ENCODE measurements at regions not wholly inside any gene's neighbourhood (a gene's known extent, or its start where the extent isn't known, plus 50 kb on each side); places are given as distances from the start of the nearest gene placed in this dataset.

GRCh38 chr10:91162050-91162494 is 58.4 kb upstream of the PCGF5 start:
- H3K4me3 ChIP-seq (ENCODE audit: insufficient read depth in 1 of 2, low read depth in 1 of 2, low read length in 2 of 2): peak overlapping the region; percentile 82 to 87
- H3K27me3 ChIP-seq (ENCODE audit: control insufficient read depth in 1 of 2, insufficient read depth in 1 of 2, low read length in 2 of 2): no peaks in the 10 kb centered on the region
- WGBS: 21% methylated on average over 11 of the region's 13 CpGs
- no peak overlapping the region for H2BK120ac ChIP-seq (ENCODE audit: low read depth, low read length)
- H3K27ac ChIP-seq (ENCODE audit: low read length, poor library complexity, severe bottlenecking): no peak overlapping the region
- H2AFZ ChIP-seq (ENCODE audit: low read depth, low read length): peak overlapping the region; percentile 86
- peak overlapping the region; percentile 73 for H2BK15ac ChIP-seq (ENCODE audit: low read depth, poor library complexity, severe bottlenecking)
- H4K8ac ChIP-seq (ENCODE audit: low read length): peak overlapping the region; percentile 71
- no peaks in the 10 kb centered on the region for H3K36me3 ChIP-seq (ENCODE audit: control insufficient read depth in 1 of 2, insufficient read depth in 2 of 2, low read depth in 1 of 2, low read length in 2 of 2)
- no peak overlapping the region for H2BK5ac ChIP-seq (ENCODE audit: low read depth, low read length, poor library complexity, severe bottlenecking)
- H3K23ac ChIP-seq (ENCODE audit: low read length in 2 of 2): no peak overlapping the region
- H3K79me1 ChIP-seq (replicated peaks; ENCODE audit: low read length, poor library complexity, severe bottlenecking): peaks cover 4% of the 10 kb centered on the region
- peak overlapping the region; percentile 90 for H3K9ac ChIP-seq (ENCODE audit: low read length)
- H4K91ac ChIP-seq (ENCODE audit: low read length): peak overlapping the region; percentile 7
- H3K4me2 ChIP-seq (ENCODE audit: low read length, poor library complexity, severe bottlenecking): peak overlapping the region; percentile 89
- DNase-seq: peak; percentile 38
- H3K4ac ChIP-seq (ENCODE audit: low read depth in 1 of 2, low read length in 2 of 2): no peak overlapping the region
- H2BK12ac ChIP-seq (ENCODE audit: low read length in 2 of 2): peak overlapping the region in 1 of 2 experiments; percentile 87
- H3K4me1 ChIP-seq (ENCODE audit: control insufficient read depth, insufficient read depth, low read depth, low read length): peaks cover 7% of the 10 kb centered on the region
- H3K18ac ChIP-seq (ENCODE audit: low read depth in 1 of 2, low read length in 2 of 2): peak overlapping the region; percentile 18 to 78
- H2AK5ac ChIP-seq (ENCODE audit: low read length, severe bottlenecking): no peak overlapping the region
- H3K9me3 ChIP-seq (ENCODE audit: control insufficient read depth, low read length): no peaks in the 10 kb centered on the region
- no peak overlapping the region for H3K14ac ChIP-seq (ENCODE audit: low read length in 2 of 2)

DNA sequence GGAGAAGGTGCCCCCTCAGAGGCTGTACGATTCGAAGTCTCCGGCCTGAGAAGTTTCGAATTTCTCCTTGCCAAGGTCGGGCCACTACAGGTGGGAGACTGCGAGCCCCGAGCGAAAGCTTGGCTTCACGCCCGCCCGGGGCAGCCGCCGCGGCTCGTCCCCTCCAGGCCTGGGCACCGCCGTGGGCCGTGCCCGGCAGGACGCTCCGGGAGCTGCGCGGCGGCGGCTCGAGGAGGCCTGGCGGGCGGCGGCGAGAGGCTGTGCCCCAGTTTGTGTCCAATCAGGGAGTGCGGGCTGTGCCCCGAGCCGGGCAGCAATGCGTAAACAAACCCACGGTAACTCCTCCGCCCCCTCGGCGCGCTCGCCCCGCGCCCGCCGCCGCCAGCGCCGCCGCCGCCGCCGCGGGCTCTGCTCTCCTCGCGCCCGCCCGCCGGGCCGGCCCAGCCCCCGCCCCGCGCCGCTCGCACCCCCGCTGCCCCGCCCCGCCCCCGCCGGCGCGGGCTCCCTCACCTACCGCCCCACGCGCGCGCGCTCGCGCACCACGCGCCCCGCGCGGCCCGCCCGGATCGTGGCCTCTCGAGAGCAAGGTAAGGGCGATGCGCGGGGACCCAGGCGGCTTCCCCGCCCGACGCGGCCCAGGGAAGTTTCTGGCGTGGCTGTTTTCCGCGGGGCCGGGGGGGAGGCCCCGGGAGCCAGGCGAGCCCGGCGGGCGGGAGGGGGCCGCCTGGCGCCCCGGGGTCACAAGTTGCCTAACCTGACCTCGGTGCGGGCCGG is 57.8 kb upstream of the PCGF5 start:
- peak overlapping the region in 1 of 2 experiments; percentile 61 for H3K23ac ChIP-seq (ENCODE audit: low read length in 2 of 2)
- H3K4me1 ChIP-seq (ENCODE audit: control insufficient read depth, insufficient read depth, low read depth, low read length): peaks cover 7% of the 10 kb centered on the region
- H2AFZ ChIP-seq (ENCODE audit: low read depth, low read length): peak overlapping the region; percentile 87

GRCh38 chr10:91163269-91163868 is 57.1 kb upstream of the PCGF5 start:
- peaks cover 9% of the 10 kb centered on the region for H3K79me1 ChIP-seq (replicated peaks; ENCODE audit: low read length, poor library complexity, severe bottlenecking)
- peak overlapping the region; percentile 95 for H2BK120ac ChIP-seq (ENCODE audit: low read depth, low read length)
- H3K23ac ChIP-seq (ENCODE audit: low read length in 2 of 2): peak overlapping the region in 1 of 2 experiments; percentile 72
- no peak overlapping the region for H2BK5ac ChIP-seq (ENCODE audit: low read depth, low read length, poor library complexity, severe bottlenecking)
- H3K27ac ChIP-seq (ENCODE audit: low read length, poor library complexity, severe bottlenecking): no peak overlapping the region
- H3K14ac ChIP-seq (ENCODE audit: low read length in 2 of 2): peak overlapping the region; percentile 1 to 84
- H3K4me1 ChIP-seq (ENCODE audit: control insufficient read depth, insufficient read depth, low read depth, low read length): peaks cover 7% of the 10 kb centered on the region
- H3K18ac ChIP-seq (ENCODE audit: low read depth in 1 of 2, low read length in 2 of 2): peak overlapping the region; percentile 71 to 84
- no peaks in the 10 kb centered on the region for H3K9me3 ChIP-seq (ENCODE audit: control insufficient read depth, low read length)
- H2AK5ac ChIP-seq (ENCODE audit: low read length, severe bottlenecking): no peak overlapping the region
- WGBS: 2% methylated on average over 54 of the region's 77 CpGs
- peak overlapping the region; percentile 95 for H3K9ac ChIP-seq (ENCODE audit: low read length)
- H2BK12ac ChIP-seq (ENCODE audit: low read length in 2 of 2): peak overlapping the region in 1 of 2 experiments; percentile 92
- peak; percentile 74 for DNase-seq
- H3K4me3 ChIP-seq (ENCODE audit: insufficient read depth in 1 of 2, low read depth in 1 of 2, low read length in 2 of 2): peak overlapping the region; percentile 82 to 83
- H4K8ac ChIP-seq (ENCODE audit: low read length): peak overlapping the region; percentile 43
- peak overlapping the region; percentile 98 for H3K4me2 ChIP-seq (ENCODE audit: low read length, poor library complexity, severe bottlenecking)
- H3K4ac ChIP-seq (ENCODE audit: low read depth in 1 of 2, low read length in 2 of 2): peak overlapping the region; percentile 65 to 84
- H4K91ac ChIP-seq (ENCODE audit: low read length): peak overlapping the region; percentile 74
- no peaks in the 10 kb centered on the region for H3K27me3 ChIP-seq (ENCODE audit: control insufficient read depth in 1 of 2, insufficient read depth in 1 of 2, low read length in 2 of 2)
- peak overlapping the region; percentile 87 for H2AFZ ChIP-seq (ENCODE audit: low read depth, low read length)
- H2BK15ac ChIP-seq (ENCODE audit: low read depth, poor library complexity, severe bottlenecking): peak overlapping the region; percentile 97
- H3K36me3 ChIP-seq (ENCODE audit: control insufficient read depth in 1 of 2, insufficient read depth in 2 of 2, low read depth in 1 of 2, low read length in 2 of 2): no peaks in the 10 kb centered on the region

More for the DNA sequence above, 57.8 kb upstream of the PCGF5 start:
- H3K4me2 ChIP-seq (ENCODE audit: low read length, poor library complexity, severe bottlenecking): peak overlapping the region; percentile 98
- peak overlapping the region; percentile 82 to 87 for H3K4me3 ChIP-seq (ENCODE audit: insufficient read depth in 1 of 2, low read depth in 1 of 2, low read length in 2 of 2)
- no peaks in the 10 kb centered on the region for H3K36me3 ChIP-seq (ENCODE audit: control insufficient read depth in 1 of 2, insufficient read depth in 2 of 2, low read depth in 1 of 2, low read length in 2 of 2)
- peaks cover 6% of the 10 kb centered on the region for H3K79me1 ChIP-seq (replicated peaks; ENCODE audit: low read length, poor library complexity, severe bottlenecking)
- H3K9ac ChIP-seq (ENCODE audit: low read length): peak overlapping the region; percentile 95
- H2AK5ac ChIP-seq (ENCODE audit: low read length, severe bottlenecking): no peak overlapping the region
- peak overlapping the region; percentile 62 to 65 for H3K4ac ChIP-seq (ENCODE audit: low read depth in 1 of 2, low read length in 2 of 2)
- no peak overlapping the region for H2BK5ac ChIP-seq (ENCODE audit: low read depth, low read length, poor library complexity, severe bottlenecking)
- peak; percentile 54 for DNase-seq
- H4K8ac ChIP-seq (ENCODE audit: low read length): peak overlapping the region; percentile 71
- H3K9me3 ChIP-seq (ENCODE audit: control insufficient read depth, low read length): no peaks in the 10 kb centered on the region
- peak overlapping the region; percentile 95 for H2BK120ac ChIP-seq (ENCODE audit: low read depth, low read length)
- peak overlapping the region; percentile 74 for H4K91ac ChIP-seq (ENCODE audit: low read length)
- no peak overlapping the region for H3K27ac ChIP-seq (ENCODE audit: low read length, poor library complexity, severe bottlenecking)
- under 1% methylated on average over 51 of the region's 110 CpGs for WGBS
- H3K14ac ChIP-seq (ENCODE audit: low read length in 2 of 2): peak overlapping the region; percentile 1 to 71
- peak overlapping the region; percentile 97 for H2BK15ac ChIP-seq (ENCODE audit: low read depth, poor library complexity, severe bottlenecking)
- H3K18ac ChIP-seq (ENCODE audit: low read depth in 1 of 2, low read length in 2 of 2): peak overlapping the region; percentile 78 to 84
- H3K27me3 ChIP-seq (ENCODE audit: control insufficient read depth in 1 of 2, insufficient read depth in 1 of 2, low read length in 2 of 2): no peaks in the 10 kb centered on the region
- peak overlapping the region in 1 of 2 experiments; percentile 92 for H2BK12ac ChIP-seq (ENCODE audit: low read length in 2 of 2)
